ENCODE measurements at regions not wholly inside any gene's neighbourhood (a gene's known extent, or its start where the extent isn't known, plus 50 kb on each side); places are given as distances from the start of the nearest gene placed in this dataset.

GRCh38 chr2:82120115-82120514, 1815.6 kb upstream of the LRRTM1 start:
- TF ChIP-seq CTCF (IDR thresholded peaks at IDR 0.05) (no peak), POLR2A (IDR thresholded peaks at IDR 0.05) (no peak)

Data from testis (tissue), 2 donors.